Neural cell (in vitro differentiated cells): ENCODE measurements at regions not wholly inside any gene's neighbourhood (a gene's known extent, or its start where the extent isn't known, plus 50 kb on each side); places are given as distances from the start of the nearest gene placed in this dataset.
"Not testable (repeated sequence)": the region's sequence is repeated elsewhere in the genome, so short reads cannot be mapped to it uniquely, and the experiment has no call there.

Experiments used
- H2AFZ ChIP-seq: fragments of 200-600, 300-800 bp; sonication (generic), shearing (Covaris generic); 2 replicates; pipeline ENCODE4 v1.6.0; 2014; ENCODE audit warnings: low read depth, mild to moderate bottlenecking, antibody characterized with exemption, low read length, moderate library complexity
- H3F3A ChIP-seq: fragments of 200-600 bp; shearing (Covaris generic); 2 replicates; pipeline ENCODE4 v1.6.1; 2016; ENCODE audit warnings: mild to moderate bottlenecking, moderate library complexity, mixed read lengths, antibody characterized with exemption, low read length; ENCODE audit not compliant: insufficient read depth, poor library complexity, severe bottlenecking
- H3K27ac ChIP-seq: fragments of 200-600, 300-800 bp; sonication (generic), shearing (Covaris generic); 2 replicates; pipeline ENCODE4 v1.5.1; 2014; ENCODE audit warnings: mild to moderate bottlenecking, low read length, moderate library complexity
- H3K27me3 ChIP-seq: fragments of 300-800, 200-600 bp; sonication (generic), shearing (Covaris generic); 2 replicates; pipeline ENCODE4 v1.6.0; 2014; ENCODE audit warnings: mild to moderate bottlenecking, low read depth, low read length, moderate library complexity; ENCODE audit not compliant: insufficient read depth
- H3K36me3 ChIP-seq: fragments of 300-800, 200-600 bp; sonication (generic), shearing (Covaris generic); 2 replicates; pipeline ENCODE4 v1.5.1; 2014; ENCODE audit warnings: mild to moderate bottlenecking, antibody characterized with exemption, low read length, moderate library complexity; ENCODE audit not compliant: insufficient read depth
- H3K4me2 ChIP-seq: fragments of 300-800, 200-600 bp; sonication (generic), shearing (Covaris generic); 2 replicates; pipeline ENCODE4 v1.6.0; 2014; ENCODE audit warnings: mild to moderate bottlenecking, low read length
- H3K4me3 ChIP-seq: fragments of 300-800, 200-600 bp; sonication (generic), shearing (Covaris generic); 2 replicates; pipeline ENCODE4 v1.5.1; 2014; ENCODE audit warnings: mild to moderate bottlenecking, low read length, moderate library complexity
- H3K79me2 ChIP-seq: fragments of 200-600 bp; shearing (Covaris generic); replicated peaks from 2 replicates; pipeline ENCODE4 v1.6.0; 2014; ENCODE audit warnings: mild to moderate bottlenecking, low read length, moderate library complexity; ENCODE audit not compliant: insufficient read depth
- H3K9ac ChIP-seq: fragments of 300-800, 200-600 bp; sonication (generic), shearing (Covaris generic); 2 replicates; pipeline ENCODE4 v1.6.1; 2016; ENCODE audit warnings: mild to moderate bottlenecking, low read length, mixed read lengths
- H3K9me2 ChIP-seq: fragments of 200-600 bp; shearing (Covaris generic); 2 replicates; pipeline ENCODE4 v1.6.1; 2016; ENCODE audit warnings: mild to moderate bottlenecking, low read length, mixed read lengths; ENCODE audit not compliant: insufficient read depth
- H3K9me3 ChIP-seq: fragments of 200-600, 300-800 bp; sonication (generic), shearing (Covaris generic); 2 replicates; pipeline ENCODE4 v1.6.1; 2016; ENCODE audit warnings: mild to moderate bottlenecking, mixed run types, low read length, moderate library complexity, mixed read lengths
- H4K20me1 ChIP-seq: fragments of 200-600 bp; shearing (Covaris generic); 2 replicates; pipeline ENCODE4 v1.6.1; 2016; ENCODE audit warnings: mild to moderate bottlenecking, mixed run types; ENCODE audit not compliant: insufficient read depth

DNA sequence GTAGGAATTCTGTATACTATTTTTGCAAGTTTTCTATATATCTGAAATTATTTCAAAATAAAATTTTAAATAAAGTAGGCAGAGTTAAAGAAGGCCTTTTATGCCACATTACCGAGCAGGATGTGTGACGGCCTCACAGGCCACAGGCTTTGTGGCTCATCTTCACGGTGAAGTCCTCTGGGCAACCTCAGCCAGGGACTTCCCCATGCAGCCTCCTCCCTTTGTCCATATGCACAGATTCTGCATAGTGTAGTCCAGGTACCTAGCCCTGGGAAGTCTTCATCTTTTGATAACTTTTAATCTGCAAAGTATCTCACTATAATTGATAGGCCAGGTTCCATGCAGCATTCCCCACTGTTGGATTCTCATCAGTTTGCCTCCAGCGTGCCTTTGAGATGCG, 62.8 kb downstream of the ARHGAP11B start:
- H3K9me3 ChIP-seq, H3K36me3 ChIP-seq, H3K4me3 ChIP-seq, H3F3A ChIP-seq, H2AFZ ChIP-seq, H3K4me2 ChIP-seq, H3K9me2 ChIP-seq, H4K20me1 ChIP-seq, H3K9ac ChIP-seq, H3K27me3 ChIP-seq, H3K27ac ChIP-seq, H3K79me2 ChIP-seq: not testable (repeated sequence)

DNA sequence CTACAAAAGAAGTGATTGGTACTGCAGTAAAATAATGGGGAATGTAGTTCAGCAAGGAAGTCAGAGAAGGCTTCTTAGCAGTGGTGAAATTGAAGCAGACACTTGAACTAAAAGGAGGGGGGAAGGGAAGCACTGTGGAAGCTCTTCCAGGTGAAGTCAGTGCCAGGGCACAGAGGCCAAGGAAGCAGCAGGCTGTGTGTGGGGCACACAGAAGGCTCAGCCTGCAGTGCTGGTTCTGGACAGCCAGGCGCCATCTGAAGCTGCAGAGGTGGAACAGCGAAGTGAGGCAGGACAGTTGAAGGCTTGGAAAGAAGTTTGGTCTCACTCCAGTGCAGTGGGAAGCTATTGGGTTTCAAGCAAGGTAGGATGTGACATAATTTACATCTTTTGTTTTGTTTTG, 64.2 kb downstream of the ARHGAP11B start:
- not testable (repeated sequence) for H3K9me3 ChIP-seq, H3F3A ChIP-seq, H3K4me3 ChIP-seq, H3K9ac ChIP-seq, H3K36me3 ChIP-seq, H3K79me2 ChIP-seq, H3K27ac ChIP-seq, H3K9me2 ChIP-seq, H4K20me1 ChIP-seq, H3K27me3 ChIP-seq, H3K4me2 ChIP-seq, H2AFZ ChIP-seq

DNA sequence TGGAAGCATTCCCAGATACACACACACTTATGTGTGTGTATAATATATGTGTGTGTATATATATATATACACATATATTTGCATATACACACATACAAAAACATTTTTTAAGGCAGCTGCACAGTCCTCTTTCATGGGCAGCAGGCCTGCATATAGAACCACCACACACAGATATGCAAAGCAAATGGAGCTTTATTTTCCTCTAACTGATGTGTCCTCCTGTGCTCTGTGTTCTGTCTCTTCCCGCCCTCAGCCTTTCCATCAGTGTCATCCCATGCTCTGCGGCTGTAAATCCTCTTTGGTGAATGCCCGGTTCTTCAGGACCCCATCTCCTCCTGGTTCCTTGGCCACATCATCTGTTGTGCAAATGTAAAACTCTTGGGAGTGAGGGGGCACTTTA, 69.9 kb downstream of the ARHGAP11B start:
- H3K4me2 ChIP-seq, H3K9me3 ChIP-seq, H3K9me2 ChIP-seq, H3K27me3 ChIP-seq, H3K79me2 ChIP-seq, H2AFZ ChIP-seq, H3K27ac ChIP-seq, H3K36me3 ChIP-seq, H4K20me1 ChIP-seq, H3K4me3 ChIP-seq, H3K9ac ChIP-seq, H3F3A ChIP-seq: not testable (repeated sequence)

DNA sequence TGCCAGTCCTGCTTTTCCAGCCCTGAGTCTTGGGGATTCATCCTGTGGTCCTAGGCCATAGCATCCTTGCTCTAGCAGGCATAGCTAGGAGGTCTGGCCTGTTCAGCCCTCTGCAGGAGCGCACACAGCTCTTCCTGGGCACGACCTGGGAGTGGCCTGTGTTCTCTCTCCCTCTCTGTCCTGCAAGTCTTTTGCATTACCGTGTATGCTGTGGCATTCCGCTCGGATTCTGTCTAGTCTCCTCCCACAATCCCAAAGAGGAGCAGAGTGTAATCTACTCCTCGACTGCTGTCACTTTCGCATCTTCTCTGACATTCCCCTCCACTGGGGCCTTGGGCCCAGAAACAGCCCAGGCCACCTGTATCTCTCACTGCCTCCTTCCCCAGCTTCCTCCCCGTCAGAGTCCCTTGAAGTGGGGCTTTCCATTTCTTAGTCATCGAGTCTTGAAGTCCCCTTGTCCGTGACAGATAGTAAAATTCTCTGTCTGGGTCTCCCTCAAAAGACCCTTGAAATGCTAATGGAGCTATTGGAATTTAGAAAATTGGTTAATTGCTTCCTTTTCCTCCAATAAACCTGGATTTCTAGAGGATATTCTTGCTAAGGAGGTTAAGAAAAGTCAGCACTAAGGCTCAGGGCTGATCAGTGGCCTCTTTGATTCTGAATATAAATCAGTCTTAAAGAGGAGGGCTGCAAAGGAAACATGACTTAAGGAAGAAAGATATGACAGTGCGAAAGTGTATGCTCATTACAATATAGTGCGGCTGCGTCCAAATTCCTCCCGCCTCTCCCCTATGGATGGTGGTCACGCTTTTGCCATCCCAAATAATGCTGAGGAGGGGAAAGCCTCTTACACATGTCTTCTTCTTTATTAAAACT, 70.7 kb downstream of the ARHGAP11B start:
- H3K9me3 ChIP-seq, H3K4me3 ChIP-seq: not testable (repeated sequence)

DNA sequence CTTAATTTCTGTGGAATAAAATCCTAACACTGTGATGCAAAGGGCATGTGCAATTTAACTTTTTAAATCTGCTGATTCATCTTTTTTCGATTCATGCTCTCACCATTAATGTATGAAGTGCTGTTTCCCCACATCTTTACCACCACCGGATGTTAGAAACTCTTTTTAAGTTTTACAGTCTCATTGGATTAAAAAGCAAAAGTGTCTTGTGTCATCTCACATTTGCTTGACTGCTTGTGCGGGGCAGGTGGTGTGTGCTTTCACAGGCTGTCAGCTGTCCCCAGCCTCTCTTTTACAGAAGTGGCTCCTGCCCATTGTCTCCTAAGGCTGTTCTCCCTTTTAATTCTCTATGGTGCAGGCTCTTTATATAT, 71.4 kb downstream of the ARHGAP11B start:
- H3F3A ChIP-seq, H3K79me2 ChIP-seq, H3K27me3 ChIP-seq, H3K4me2 ChIP-seq, H3K4me3 ChIP-seq, H3K9ac ChIP-seq, H3K27ac ChIP-seq, H3K36me3 ChIP-seq, H2AFZ ChIP-seq, H4K20me1 ChIP-seq, H3K9me2 ChIP-seq, H3K9me3 ChIP-seq: not testable (repeated sequence)

More for the DNA sequence above, 70.7 kb downstream of the ARHGAP11B start:
- H3K79me2 ChIP-seq, H3K9ac ChIP-seq, H2AFZ ChIP-seq, H4K20me1 ChIP-seq, H3K9me2 ChIP-seq, H3K36me3 ChIP-seq, H3F3A ChIP-seq, H3K4me2 ChIP-seq, H3K27me3 ChIP-seq, H3K27ac ChIP-seq: not testable (repeated sequence)

DNA sequence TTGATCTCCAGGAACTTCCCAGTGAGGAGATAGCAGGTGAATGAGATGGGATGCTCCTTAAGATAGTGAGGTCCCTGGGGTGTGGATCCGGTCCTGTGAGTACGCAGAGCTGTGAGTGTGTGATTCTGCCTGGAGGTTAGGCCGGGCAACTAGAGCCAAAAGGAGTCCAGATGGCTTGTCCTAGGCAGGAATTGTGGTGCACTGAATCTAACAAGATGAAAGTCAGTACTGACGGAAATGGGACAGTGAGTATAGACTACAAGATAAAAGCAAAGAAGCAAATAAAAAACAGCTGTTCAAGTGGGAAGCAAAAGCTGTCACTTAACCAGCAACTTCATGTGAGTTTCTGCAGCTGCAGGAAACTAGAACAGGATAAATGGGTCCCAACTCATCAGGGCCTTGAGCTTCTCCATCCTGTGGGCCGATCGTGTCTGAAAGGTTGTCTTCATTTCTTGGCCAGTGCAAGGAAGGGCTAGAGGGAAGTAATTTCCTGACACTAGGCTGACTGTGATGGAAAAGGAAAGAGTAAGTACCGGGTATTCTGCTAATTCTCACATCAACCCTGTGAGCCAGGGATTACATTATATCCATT, 74.2 kb downstream of the ARHGAP11B start:
- H3K4me3 ChIP-seq, H3K79me2 ChIP-seq, H2AFZ ChIP-seq, H3K9me3 ChIP-seq, H3F3A ChIP-seq, H3K27me3 ChIP-seq, H3K9ac ChIP-seq, H3K27ac ChIP-seq, H3K36me3 ChIP-seq, H3K9me2 ChIP-seq, H4K20me1 ChIP-seq, H3K4me2 ChIP-seq: not testable (repeated sequence)

DNA sequence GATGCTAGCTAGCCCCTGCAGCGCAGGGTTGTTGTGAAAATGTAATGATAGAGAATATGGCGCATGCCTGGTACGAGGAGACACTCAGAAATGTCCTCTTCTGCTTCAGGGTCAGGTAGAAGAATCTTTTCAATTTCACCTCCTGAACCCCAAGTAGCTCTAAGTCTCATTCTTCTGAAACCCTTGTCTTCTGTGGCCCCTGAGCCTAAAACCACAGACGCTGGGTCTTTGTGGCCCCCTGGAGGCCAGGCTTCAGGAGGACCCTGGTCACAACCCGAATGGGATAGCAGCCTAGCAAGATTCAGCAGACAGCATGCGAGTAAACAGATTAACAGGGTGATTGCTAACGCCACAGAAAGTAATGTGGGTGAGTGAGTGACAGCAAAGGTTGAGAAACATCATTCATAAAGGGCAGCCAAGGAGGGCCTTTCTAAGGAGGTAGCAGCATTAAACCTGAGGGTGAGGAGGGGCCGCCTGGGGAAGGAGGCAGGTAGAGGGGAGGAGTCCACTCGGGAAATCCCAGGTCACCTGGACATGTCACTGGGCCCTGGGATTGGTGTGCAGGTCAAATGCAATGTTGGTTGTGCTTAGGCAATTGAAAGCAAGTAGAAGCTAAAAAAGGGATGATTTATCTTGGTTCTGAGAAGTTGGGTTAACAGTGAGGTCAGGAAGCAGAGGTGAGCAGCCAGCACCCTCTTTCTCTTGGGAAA, 82.2 kb downstream of the ARHGAP11B start:
- H3K9me3 ChIP-seq, H2AFZ ChIP-seq, H4K20me1 ChIP-seq, H3K27ac ChIP-seq, H3K9me2 ChIP-seq, H3K79me2 ChIP-seq, H3K36me3 ChIP-seq, H3K4me3 ChIP-seq, H3F3A ChIP-seq, H3K9ac ChIP-seq, H3K4me2 ChIP-seq, H3K27me3 ChIP-seq: not testable (repeated sequence)

DNA sequence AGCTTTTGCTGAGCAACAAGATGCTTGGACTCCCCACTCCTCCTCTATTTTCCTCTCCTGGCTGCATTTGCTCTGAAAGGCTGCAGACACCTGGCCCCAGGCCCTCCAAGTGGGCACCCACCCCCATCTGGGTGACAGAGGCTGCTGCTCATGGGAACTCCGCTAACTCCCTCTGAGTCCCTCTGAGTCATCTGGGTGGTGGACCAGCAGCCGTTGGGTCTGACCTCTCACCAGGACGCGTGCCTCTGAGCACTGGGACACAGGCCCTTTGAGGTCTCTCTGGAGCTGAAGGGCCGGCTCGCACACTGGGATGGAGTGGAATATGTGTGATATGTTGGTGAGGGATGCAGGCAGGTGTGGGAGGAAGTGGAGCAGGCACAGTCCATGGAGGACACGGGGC, 82.9 kb downstream of the ARHGAP11B start:
- H3K36me3 ChIP-seq, H3K27me3 ChIP-seq, H4K20me1 ChIP-seq, H3K4me2 ChIP-seq, H3K4me3 ChIP-seq, H3K9me3 ChIP-seq, H3F3A ChIP-seq, H2AFZ ChIP-seq, H3K9me2 ChIP-seq, H3K79me2 ChIP-seq, H3K27ac ChIP-seq, H3K9ac ChIP-seq: not testable (repeated sequence)
